Type B pancreatic cell (in vitro differentiated cells): ENCODE measurements at regions not wholly inside any gene's neighbourhood (a gene's known extent, or its start where the extent isn't known, plus 50 kb on each side); places are given as distances from the start of the nearest gene placed in this dataset.

Source experiments
- DNase-seq: peaks from one replicate; pipeline ENCODE4 v3.0.0; 2021; ENCODE audit warnings: mixed read lengths; ENCODE audit not compliant: unreplicated experiment; ENCODE audit errors: extremely low spot score
- H3K27ac Mint-ChIP-seq: 2 replicates; pipeline ENCODE4 v1.8.0; 2021; ENCODE audit warnings: mild to moderate bottlenecking, mixed read lengths
- H3K27me3 Mint-ChIP-seq: 2 replicates; pipeline ENCODE4 v1.8.0; 2021; ENCODE audit warnings: mixed read lengths
- H3K36me3 Mint-ChIP-seq: 2 replicates; pipeline ENCODE4 v1.8.0; 2021; ENCODE audit warnings: mixed read lengths
- H3K4me1 Mint-ChIP-seq: one replicate; pipeline ENCODE4 v1.8.0; 2021; ENCODE audit warnings: mixed read lengths; ENCODE audit not compliant: unreplicated experiment
- H3K4me3 Mint-ChIP-seq: 2 replicates; pipeline ENCODE4 v1.8.0; 2021; ENCODE audit warnings: mild to moderate bottlenecking, mixed read lengths
- H3K9me3 Mint-ChIP-seq: 2 replicates; pipeline ENCODE4 v1.8.0; 2021; ENCODE audit warnings: mixed read lengths
- CTCF ChIP-seq: fragments of 200-600 bp; sonication (generic); conservative IDR thresholded peaks from 2 replicates; pipeline ENCODE4 v1.5.0; 2021; ENCODE audit warnings: antibody characterized with exemption, mild to moderate bottlenecking

- DNase-seq: peak; percentile 64
- H3K4me3 Mint-ChIP-seq: no peak overlapping the region
- H3K9me3 Mint-ChIP-seq: no peaks in the 10 kb centered on the region
- peak; percentile 90 for TF ChIP-seq CTCF
- H3K36me3 Mint-ChIP-seq: no peaks in the 10 kb centered on the region
- H3K27me3 Mint-ChIP-seq: peaks cover 6% of the 10 kb centered on the region
- H3K4me1 Mint-ChIP-seq: no peaks in the 10 kb centered on the region
- no peak overlapping the region for H3K27ac Mint-ChIP-seq
These were observed 565.1 kb downstream of the LIG4 start for GRCh38 chr13:107650081-107650701.

- Mint-ChIP-seq H3K27ac (no peak overlapping the region), H3K4me1 (no peaks in the 10 kb centered on the region), H3K27me3 (peaks cover 6% of the 10 kb centered on the region), H3K4me3 (no peak overlapping the region), H3K9me3 (no peaks in the 10 kb centered on the region), H3K36me3 (no peaks in the 10 kb centered on the region)
- no peak for DNase-seq
- no peak for TF ChIP-seq CTCF
These were observed 566.3 kb downstream of the LIG4 start for GRCh38 chr13:107649079-107649478.

- TF ChIP-seq CTCF: no peak
- DNase-seq: no peak
- H3K9me3 Mint-ChIP-seq: no peaks in the 10 kb centered on the region
- H3K4me1 Mint-ChIP-seq: no peaks in the 10 kb centered on the region
- H3K36me3 Mint-ChIP-seq: no peaks in the 10 kb centered on the region
- peaks cover 3% of the 10 kb centered on the region for H3K27me3 Mint-ChIP-seq
- H3K4me3 Mint-ChIP-seq: no peak overlapping the region
- no peak overlapping the region for H3K27ac Mint-ChIP-seq
These were observed 571.2 kb downstream of the LIG4 start for GRCh38 chr13:107644136-107644535.

- no peak for DNase-seq
- no peaks in the 10 kb centered on the region for H3K9me3 Mint-ChIP-seq
- no peak for TF ChIP-seq CTCF
- H3K27ac Mint-ChIP-seq: no peak overlapping the region
- no peaks in the 10 kb centered on the region for H3K4me1 Mint-ChIP-seq
- peaks cover 3% of the 10 kb centered on the region for H3K27me3 Mint-ChIP-seq
- no peaks in the 10 kb centered on the region for H3K36me3 Mint-ChIP-seq
- H3K4me3 Mint-ChIP-seq: no peak overlapping the region
These were observed 571.7 kb downstream of the LIG4 start for GRCh38 chr13:107643615-107644014.

- TF ChIP-seq CTCF: no peak
- no peaks in the 10 kb centered on the region for H3K27me3 Mint-ChIP-seq
- no peaks in the 10 kb centered on the region for H3K36me3 Mint-ChIP-seq
- H3K4me1 Mint-ChIP-seq: no peaks in the 10 kb centered on the region
- DNase-seq: no peak
- no peak overlapping the region for H3K27ac Mint-ChIP-seq
- H3K4me3 Mint-ChIP-seq: no peak overlapping the region
- no peaks in the 10 kb centered on the region for H3K9me3 Mint-ChIP-seq
These were observed 572.5 kb downstream of the LIG4 start for GRCh38 chr13:107642831-107643230.

- H3K9me3 Mint-ChIP-seq: no peaks in the 10 kb centered on the region
- no peak overlapping the region for H3K27ac Mint-ChIP-seq
- DNase-seq: no peak
- no peak overlapping the region for H3K4me3 Mint-ChIP-seq
- TF ChIP-seq CTCF: no peak
- H3K4me1 Mint-ChIP-seq: no peaks in the 10 kb centered on the region
- H3K27me3 Mint-ChIP-seq: no peaks in the 10 kb centered on the region
- no peaks in the 10 kb centered on the region for H3K36me3 Mint-ChIP-seq
These were observed 573.8 kb downstream of the LIG4 start for GRCh38 chr13:107641574-107641973.
